ENCODE measurements at regions not wholly inside any gene's neighbourhood (a gene's known extent, or its start where the extent isn't known, plus 50 kb on each side); places are given as distances from the start of the nearest gene placed in this dataset.

- DNase-seq (ENCODE audit: low read depth), result no peak
These were observed 135.9 kb downstream of the PAH start for GRCh38 chr12:102781117-102781516.

GRCh38 chr12:102776041-102776440 lies 141.0 kb downstream of the PAH start:
- DNase-seq (ENCODE audit: low read depth), result no peak

GRCh38 chr12:102769323-102769916 lies 147.6 kb downstream of the PAH start:
- peak; percentile 64 for DNase-seq (ENCODE audit: low read depth)

GRCh38 chr12:102766961-102767360 lies 150.1 kb downstream of the PAH start:
- DNase-seq (ENCODE audit: low read depth), result no peak

- peak; percentile 29 for DNase-seq (ENCODE audit: low read depth)
These were observed 151.3 kb downstream of the PAH start for GRCh38 chr12:102765736-102766135.

- no peak for DNase-seq (ENCODE audit: low read depth)
These were observed 153.6 kb downstream of the PAH start for GRCh38 chr12:102763471-102763870.

- DNase-seq (ENCODE audit: low read depth), result peak; percentile 29
These were observed 154.0 kb downstream of the PAH start for GRCh38 chr12:102763061-102763460.

GRCh38 chr12:102760322-102760721 lies 156.7 kb downstream of the PAH start:
- no peak for DNase-seq (ENCODE audit: low read depth)

GRCh38 chr12:102759466-102759865 lies 157.6 kb downstream of the PAH start:
- DNase-seq (ENCODE audit: low read depth), result peak; percentile 22

- no peak for DNase-seq (ENCODE audit: low read depth)
These were observed 159.2 kb downstream of the PAH start for GRCh38 chr12:102757882-102758226.

GRCh38 chr12:102757154-102757881 lies 159.7 kb downstream of the PAH start:
- no peak for DNase-seq (ENCODE audit: low read depth)

- no peak for DNase-seq (ENCODE audit: low read depth)
These were observed 160.5 kb downstream of the PAH start for GRCh38 chr12:102756530-102756929.

- DNase-seq (ENCODE audit: low read depth), result no peak
These were observed 161.8 kb downstream of the PAH start for GRCh38 chr12:102755266-102755665.

GRCh38 chr12:102753802-102754201 lies 163.2 kb downstream of the PAH start:
- DNase-seq (ENCODE audit: low read depth), result no peak

- no peak for DNase-seq (ENCODE audit: low read depth)
These were observed 168.3 kb downstream of the PAH start for GRCh38 chr12:102748704-102749103.

- DNase-seq (ENCODE audit: low read depth), result no peak
These were observed 170.1 kb downstream of the PAH start for GRCh38 chr12:102746963-102747362.

- DNase-seq (ENCODE audit: low read depth), result no peak
These were observed 171.0 kb downstream of the PAH start for GRCh38 chr12:102745971-102746600.

GRCh38 chr12:102741196-102741595 lies 175.8 kb downstream of the PAH start:
- no peak for DNase-seq (ENCODE audit: low read depth)

GRCh38 chr12:102740141-102740955 lies 176.7 kb downstream of the PAH start:
- peak; percentile 29 for DNase-seq (ENCODE audit: low read depth)

- DNase-seq (ENCODE audit: low read depth), result no peak
These were observed 180.7 kb downstream of the PAH start for GRCh38 chr12:102736328-102736727.

GRCh38 chr12:102735104-102735503 lies 181.9 kb downstream of the PAH start:
- no peak for DNase-seq (ENCODE audit: low read depth)

GRCh38 chr12:102730996-102731395 lies 186.0 kb downstream of the PAH start:
- no peak for DNase-seq (ENCODE audit: low read depth)

All from amniotic epithelial cell (primary cell).